SK-N-SH treated with all-trans-retinoic acid at 6 μM for 48 hours (cell line): ENCODE measurements at regions not wholly inside any gene's neighbourhood (a gene's known extent, or its start where the extent isn't known, plus 50 kb on each side); places are given as distances from the start of the nearest gene placed in this dataset.

Experiments used
- ISL1 ChIP-seq: fragments of 250-450 bp; sonication (Bioruptor Pico); IDR thresholded peaks from 2 replicates; pipeline ENCODE4 v2.1.2; 2022; ENCODE audit warnings: mild to moderate bottlenecking, moderate library complexity
- PATZ1 ChIP-seq: fragments of 250-450 bp; sonication (Bioruptor Pico); IDR thresholded peaks from 2 replicates; pipeline ENCODE4 v1.8.0; 2020; ENCODE audit warnings: mild to moderate bottlenecking, moderate library complexity, borderline replicate concordance
- TCF4 ChIP-seq: fragments of 250-450 bp; sonication (Bioruptor Pico); IDR thresholded peaks from 2 replicates; pipeline ENCODE4 v1.8.0; 2021; ENCODE audit warnings: mild to moderate bottlenecking, moderate library complexity, borderline replicate concordance
- TOX ChIP-seq: fragments of 250-450 bp; sonication (Bioruptor Pico); IDR thresholded peaks from 2 replicates; pipeline ENCODE4 v1.8.0; 2021; ENCODE audit warnings: mild to moderate bottlenecking, moderate library complexity, borderline replicate concordance
- ZNF70 ChIP-seq: fragments of 450-650 bp; formaldehyde crosslinking; IDR thresholded peaks from 2 replicates; pipeline ENCODE4 v1.5.0; 2020; ENCODE audit warnings: mild to moderate bottlenecking, moderate library complexity
- ZNF8 ChIP-seq: fragments of 450-650 bp; formaldehyde crosslinking; IDR thresholded peaks from 2 replicates; pipeline ENCODE4 v1.5.0; 2020; ENCODE audit warnings: mild to moderate bottlenecking, moderate library complexity

GRCh38 chr13:112160558-112160957 is 93.6 kb downstream of the SOX1 start:
- TF ChIP-seq ZNF70 (CRISPR knock-in tag) (no peak), ZNF8 (no peak), ISL1 (CRISPR knock-in tag) (no peak), TOX (CRISPR knock-in tag) (no peak), PATZ1 (CRISPR knock-in tag) (no peak), TCF4 (CRISPR knock-in tag) (no peak)
